ENCODE measurements at regions not wholly inside any gene's neighbourhood (a gene's known extent, or its start where the extent isn't known, plus 50 kb on each side); places are given as distances from the start of the nearest gene placed in this dataset.

GRCh38 chr4:62484357-62484756 is 1284.2 kb downstream of the ADGRL3 start:
- no peak overlapping the region for H3K4me3 ChIP-seq
- TF ChIP-seq CTCF (conservative IDR thresholded peaks at IDR 0.05; ENCODE audit: low read depth in 2 of 2) (no peak), ZNF462 (CRISPR knock-in tag; IDR thresholded peaks at IDR 0.05) (no peak), JUNB (IDR thresholded peaks at IDR 0.05; ENCODE audit: unreplicated experiment) (no peak), NANOG (IDR thresholded peaks at IDR 0.05; ENCODE audit: borderline replicate concordance) (no peak), REST (IDR thresholded peaks at IDR 0.05; ENCODE audit: unreplicated experiment) (no peak), EZH2 (IDR thresholded peaks at IDR 0.05; ENCODE audit: low read depth, unreplicated experiment) (no peak), ETS1 (IDR thresholded peaks at IDR 0.05) (no peak), STAT1 (IDR thresholded peaks at IDR 0.05; ENCODE audit: unreplicated experiment) (no peak), POLR2AphosphoS5 (IDR thresholded peaks at IDR 0.05; ENCODE audit: low read depth) (no peak), CREB1 (CRISPR knock-in tag; IDR thresholded peaks at IDR 0.05; ENCODE audit: low read depth) (no peak), EZH2phosphoT487 (IDR thresholded peaks at IDR 0.05; ENCODE audit: unreplicated experiment) (no peak), ZNF114 (CRISPR knock-in tag; IDR thresholded peaks at IDR 0.05) (no peak), ZNF331 (CRISPR knock-in tag; IDR thresholded peaks at IDR 0.05; ENCODE audit: low read depth) (no peak)
- Mint-ChIP-seq H3K9me3 (no peaks in the 10 kb centered on the region), H3K27ac (no peak overlapping the region), H3K36me3 (ENCODE audit: low read depth) (no peaks in the 10 kb centered on the region), H3K4me1 (peaks cover 6% of the 10 kb centered on the region; the same call in 1 of the 3 replicates), H3K4me3 (no peak overlapping the region), H3K27me3 (ENCODE audit: insufficient read depth, low read depth, poor library complexity) (no peaks in the 10 kb centered on the region)
- no peaks in the 10 kb centered on the region for H3F3A ChIP-seq (replicated peaks; ENCODE audit: low read depth)
- DNase-seq (ENCODE audit: low spot score) (no peak), ATAC-seq (no peak)
- peaks cover 11% of the 10 kb centered on the region; the same call in 1 of the 2 replicates for H3K9me2 ChIP-seq (ENCODE audit: insufficient read depth)
- H3K36me3 ChIP-seq (ENCODE audit: insufficient read depth): no peaks in the 10 kb centered on the region
- no peaks in the 10 kb centered on the region for H3K4me1 ChIP-seq (ENCODE audit: insufficient read depth)
- H4K20me1 ChIP-seq (replicated peaks; ENCODE audit: insufficient read depth): no peaks in the 10 kb centered on the region
- no peaks in the 10 kb centered on the region for H3K79me2 ChIP-seq (replicated peaks; ENCODE audit: insufficient read depth)
- H3K27me3 ChIP-seq (ENCODE audit: insufficient read depth): no peaks in the 10 kb centered on the region
- no peak overlapping the region for H2AFZ ChIP-seq
- no peak overlapping the region for H3K27ac ChIP-seq (ENCODE audit: low read depth)
- H3K4me2 ChIP-seq: no peak overlapping the region
